HG03159 (cell line): ENCODE measurements at regions not wholly inside any gene's neighbourhood (a gene's known extent, or its start where the extent isn't known, plus 50 kb on each side); places are given as distances from the start of the nearest gene placed in this dataset.
"Not testable (repeated sequence)": the region's sequence is repeated elsewhere in the genome, so short reads cannot be mapped to it uniquely, and the experiment has no call there.

Source experiments
- ATAC-seq: cut with Tn5 transposase; IDR thresholded peaks from one replicate; pipeline ENCODE4 v1.9.1; 2021; ENCODE audit warnings: mild to moderate bottlenecking, moderate library complexity; ENCODE audit not compliant: unreplicated experiment

GRCh38 chr2:215833531-215834162, 179.7 kb downstream of the MREG start:
- no peak for ATAC-seq

DNA sequence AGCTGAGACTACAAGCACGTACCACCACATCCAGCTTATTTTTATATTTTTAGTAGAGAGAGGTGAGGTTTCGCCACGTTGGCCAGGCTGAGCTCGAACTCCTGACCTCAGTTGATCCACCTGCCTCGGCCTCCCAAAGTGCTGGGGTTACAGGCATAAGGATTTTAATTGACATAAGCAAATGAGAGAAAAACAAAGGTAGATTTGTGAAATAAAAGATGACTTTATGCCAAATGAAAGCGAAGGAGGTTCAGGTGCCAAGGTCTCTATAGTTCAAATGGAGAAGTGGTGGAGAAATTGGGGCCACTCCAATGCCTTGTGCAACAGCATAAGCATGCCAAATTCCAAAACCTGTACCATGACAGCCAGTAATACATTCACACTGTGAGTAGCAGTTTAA, 180.6 kb downstream of the MREG start:
- no peak for ATAC-seq

GRCh38 chr2:215831296-215831913, 181.9 kb downstream of the MREG start:
- ATAC-seq: no peak

GRCh38 chr2:215830304-215830703, 183.0 kb downstream of the MREG start:
- ATAC-seq: no peak

GRCh38 chr2:215829261-215829660, 184.1 kb downstream of the MREG start:
- ATAC-seq: no peak

DNA sequence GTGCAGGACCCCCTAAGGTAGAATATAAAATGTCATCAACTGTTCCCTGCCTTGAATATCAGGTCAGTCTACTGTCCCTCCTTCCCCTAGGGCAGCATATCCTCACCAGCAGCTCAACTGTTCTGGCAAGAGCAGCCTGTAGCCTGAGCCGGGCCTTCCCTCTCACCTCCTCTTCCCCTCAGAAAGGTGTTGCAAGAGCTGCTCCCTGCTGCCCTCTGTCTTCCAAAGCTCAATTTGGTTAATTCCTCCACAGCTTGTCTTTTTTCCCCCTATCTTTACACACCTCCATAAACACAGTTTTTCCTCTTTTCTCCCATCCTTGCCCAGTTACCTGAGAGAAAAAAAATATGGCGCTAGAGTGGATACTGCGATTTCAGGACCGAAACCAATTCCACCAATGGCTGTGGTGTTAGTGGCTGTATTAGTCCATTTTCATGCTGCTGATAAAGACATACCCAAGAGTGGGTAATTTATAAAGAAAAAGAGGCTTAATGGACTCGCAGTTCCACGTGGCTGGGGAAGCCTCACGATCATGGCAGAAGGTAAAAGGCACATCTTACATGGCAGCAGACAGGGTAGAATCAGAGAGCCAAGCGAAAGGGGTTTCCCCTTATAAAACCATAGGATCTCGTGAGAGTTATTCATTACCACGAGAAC, 184.7 kb downstream of the MREG start:
- peak; percentile 96 for ATAC-seq

DNA sequence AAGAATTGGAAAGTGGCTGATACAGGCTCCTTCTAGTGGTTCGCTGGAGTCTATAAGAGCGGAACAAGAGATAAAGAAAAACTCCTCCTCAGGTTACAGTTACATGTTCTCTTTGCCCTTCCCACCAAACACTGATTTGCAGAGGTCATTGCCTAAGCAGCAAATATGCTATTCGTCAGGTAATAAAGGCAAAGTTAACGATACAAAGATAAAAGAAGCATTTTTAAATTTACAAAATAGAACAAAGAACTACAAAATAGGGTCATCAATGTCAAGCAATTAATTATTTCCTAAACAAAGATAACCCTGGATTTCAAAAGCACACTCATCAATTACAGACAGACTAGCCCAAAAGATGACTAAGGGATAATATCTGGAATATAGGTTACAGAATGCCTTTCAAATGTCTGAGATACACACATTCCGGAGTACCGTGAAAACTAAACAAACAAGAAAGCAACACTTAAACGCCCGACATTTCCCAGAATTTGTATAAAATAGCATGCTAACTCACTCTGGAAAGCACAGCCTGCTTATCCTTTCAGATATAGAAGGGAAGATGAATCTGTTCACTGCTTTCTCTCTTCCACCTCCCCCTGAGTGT, 186.4 kb downstream of the MREG start:
- ATAC-seq: no peak

- no peak for ATAC-seq
Measured at GRCh38 chr2:215826376-215826775, 187.0 kb downstream of the MREG start.

- ATAC-seq: no peak
Measured at GRCh38 chr2:215825707-215826106, 187.6 kb downstream of the MREG start.

GRCh38 chr2:215821298-215821697, 192.1 kb downstream of the MREG start:
- ATAC-seq: not testable (repeated sequence)

- not testable (repeated sequence) for ATAC-seq
Measured at GRCh38 chr2:215819713-215820112, 193.6 kb downstream of the MREG start.

DNA sequence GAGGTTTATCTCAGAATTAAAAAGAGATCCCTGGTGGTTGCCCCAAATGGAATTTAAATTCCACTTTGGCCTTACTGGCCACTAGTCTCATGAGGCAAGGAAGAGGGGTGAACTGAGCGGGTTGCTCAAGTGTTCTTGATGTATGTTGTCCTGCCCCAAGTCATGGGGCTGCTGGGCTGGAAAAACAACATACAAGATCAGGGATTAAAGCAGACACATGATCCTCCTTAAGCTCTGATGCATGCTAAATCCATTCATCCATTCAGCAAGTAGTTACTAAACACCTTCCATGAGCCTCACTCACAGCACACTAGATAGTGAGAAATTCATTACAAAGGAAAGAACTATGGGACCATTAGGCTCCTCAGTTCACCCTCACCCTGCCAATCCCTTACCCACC, 196.3 kb downstream of the MREG start:
- ATAC-seq: no peak

- ATAC-seq: no peak
Measured at GRCh38 chr2:215816424-215816823, 196.9 kb downstream of the MREG start.

GRCh38 chr2:215815960-215816359, 197.4 kb downstream of the MREG start:
- no peak for ATAC-seq

DNA sequence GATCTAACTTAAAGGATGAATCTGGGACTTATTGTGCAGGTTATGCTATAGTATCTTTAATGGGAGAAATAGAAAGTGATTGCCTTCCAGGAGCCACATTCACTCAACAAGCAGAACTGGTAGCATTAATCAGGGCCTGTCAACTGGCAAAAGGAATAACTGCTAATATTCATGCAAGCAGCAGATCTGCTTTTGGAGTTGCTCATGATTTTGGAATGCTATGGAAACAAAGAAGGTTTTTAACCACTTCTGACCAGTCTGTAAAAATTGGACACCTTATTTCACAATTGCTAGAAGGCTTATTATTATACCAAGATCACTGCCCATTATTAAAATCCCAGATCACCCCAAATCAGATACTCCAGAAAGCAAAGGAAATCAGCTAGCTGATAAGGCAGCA, 200.4 kb downstream of the MREG start:
- no peak for ATAC-seq

DNA sequence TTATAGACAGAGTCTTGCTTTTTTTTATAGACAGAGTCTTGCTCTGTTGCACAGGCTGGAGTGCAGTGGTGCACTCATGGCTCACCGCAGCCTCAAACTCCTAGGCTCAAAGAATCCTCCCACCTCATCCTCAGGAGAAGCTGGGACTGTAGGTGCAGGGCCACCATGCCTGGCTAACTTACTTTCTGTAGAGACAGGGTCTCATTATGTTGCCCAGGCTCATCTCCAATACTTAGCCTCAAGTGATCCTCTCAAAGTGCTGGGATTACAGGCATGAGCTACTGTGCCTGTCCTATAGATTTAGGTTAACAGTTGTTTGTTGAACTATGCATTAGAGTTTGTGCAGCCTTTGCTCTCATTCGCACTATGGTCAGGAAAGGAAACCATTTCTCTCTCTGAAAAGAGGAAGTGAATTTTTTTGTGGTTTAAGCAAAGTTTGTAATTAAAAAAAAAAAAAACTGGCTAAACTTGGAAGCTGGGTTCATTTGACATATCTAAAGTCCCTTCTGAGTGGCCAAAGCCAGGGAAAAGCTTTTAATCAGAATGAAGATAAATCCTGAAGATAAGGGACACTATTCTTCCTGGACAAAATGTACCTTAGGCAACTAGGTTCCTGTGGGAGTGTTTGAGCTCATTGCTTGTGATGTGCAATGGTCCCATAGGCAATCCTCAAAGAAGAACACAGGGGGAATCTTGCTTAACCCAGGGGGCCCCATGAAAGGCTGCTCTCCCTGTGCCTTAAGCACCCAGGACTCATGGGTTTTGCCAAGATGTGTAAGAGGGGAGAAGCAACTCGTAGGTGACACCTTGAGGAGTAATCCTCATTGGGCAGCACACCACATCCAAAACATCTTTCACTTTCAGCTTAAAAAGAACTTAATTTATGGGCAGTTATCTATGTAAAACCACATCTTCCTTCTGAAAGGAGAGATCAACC, 201.7 kb downstream of the MREG start:
- peak; percentile 97 for ATAC-seq

DNA sequence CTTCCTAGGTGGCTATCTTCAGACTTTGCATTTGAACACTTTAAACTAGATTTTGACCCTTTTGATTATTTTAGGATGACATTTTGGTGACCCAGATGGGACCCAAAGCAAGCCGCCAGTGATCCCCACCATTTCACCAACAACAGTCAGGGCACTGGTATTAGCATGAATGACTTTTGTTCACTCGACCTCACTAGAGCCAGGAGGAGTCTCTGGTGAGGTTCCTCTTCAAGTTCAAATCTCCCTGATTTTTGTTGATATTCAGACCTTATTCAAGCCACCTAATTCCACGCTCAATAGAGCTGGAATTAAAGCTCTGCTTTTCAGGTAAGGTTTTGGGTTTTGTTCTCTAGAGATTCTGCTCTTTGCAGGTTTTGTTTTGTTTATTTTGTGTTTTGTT, 202.3 kb downstream of the MREG start:
- peak; percentile 18 for ATAC-seq

DNA sequence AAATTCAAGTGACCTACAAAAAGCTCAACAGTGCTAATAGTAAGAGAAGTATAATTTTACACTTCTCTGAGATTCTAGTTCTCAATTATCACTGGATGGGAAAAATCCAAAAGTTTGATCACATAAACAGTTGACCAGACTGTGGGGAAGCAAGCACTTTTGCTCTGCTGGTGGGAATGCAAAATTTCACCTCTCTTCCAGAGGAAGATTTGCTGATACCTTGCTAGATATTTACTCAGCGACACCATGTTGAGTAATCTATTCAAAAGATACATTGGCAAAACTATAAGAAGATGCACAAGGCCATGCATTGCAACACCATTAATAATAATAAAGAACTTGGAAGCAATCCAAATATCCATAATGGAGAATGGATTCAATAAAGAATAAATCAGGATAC, 204.4 kb downstream of the MREG start:
- no peak for ATAC-seq

- ATAC-seq: no peak
Measured at GRCh38 chr2:215808194-215808593, 205.2 kb downstream of the MREG start.

DNA sequence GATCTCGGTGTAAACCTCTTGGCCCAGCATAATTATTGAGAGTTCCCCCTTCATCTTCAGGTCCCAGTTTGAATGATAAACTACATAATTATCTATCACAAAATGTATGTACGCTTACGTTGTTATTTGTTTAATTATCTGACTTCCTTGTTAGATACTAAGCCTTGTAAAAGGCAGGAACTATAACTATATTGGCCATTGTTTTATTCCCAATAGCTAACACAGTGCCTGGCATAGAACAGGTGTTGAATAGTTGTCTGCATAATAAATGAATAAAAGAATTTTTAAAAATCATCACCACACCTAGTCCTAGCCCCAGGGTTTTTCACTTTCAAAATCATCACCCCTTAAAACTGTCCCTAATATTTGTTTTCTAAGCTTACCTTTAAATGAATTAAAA, 207.9 kb downstream of the MREG start:
- ATAC-seq: no peak

- no peak for ATAC-seq
Measured at GRCh38 chr2:215803150-215803549, 210.2 kb downstream of the MREG start.
